ENCODE measurements at regions not wholly inside any gene's neighbourhood (a gene's known extent, or its start where the extent isn't known, plus 50 kb on each side); places are given as distances from the start of the nearest gene placed in this dataset.

GRCh38 chr22:49425356-49425755 is 402.3 kb downstream of the BRD1 start:
- WGBS, 3 donors: 33 to 57% (median 51%) methylated on average over 14 of the region's 14 CpGs
- H3K27ac ChIP-seq (ENCODE audit: low read depth, low read length): no peak overlapping the region

- WGBS, 3 donors: 75 to 84% (median 82%) methylated on average over 10 of the region's 10 CpGs
- no peak overlapping the region for H3K27ac ChIP-seq (ENCODE audit: low read depth, low read length)
Observed at GRCh38 chr22:49424893-49425270, 402.8 kb downstream of the BRD1 start.

DNA sequence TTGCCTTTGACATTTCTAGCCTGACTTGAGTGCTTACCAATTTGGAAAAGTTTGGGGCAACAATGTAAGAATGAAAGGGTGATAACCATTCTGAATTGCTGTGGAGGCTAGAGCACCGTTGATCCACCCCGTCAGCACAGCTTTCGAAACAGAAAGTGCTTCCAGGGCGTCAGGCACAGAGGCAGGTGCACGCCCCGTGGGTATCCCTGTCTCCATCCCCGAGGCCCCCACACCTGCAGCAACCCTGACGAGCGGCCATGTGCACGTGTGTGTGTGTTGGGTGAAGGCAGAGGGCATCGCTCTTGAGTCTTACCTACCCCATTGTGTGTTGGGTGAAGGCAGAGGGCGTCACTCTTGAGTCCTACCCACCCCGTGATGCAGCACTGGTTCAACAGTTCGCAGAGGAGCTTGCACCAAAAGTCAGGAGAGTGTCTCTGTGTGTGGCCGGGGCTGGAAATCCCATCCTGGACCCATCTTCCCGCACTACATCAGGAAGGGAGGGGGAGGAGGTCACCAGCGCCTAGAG is 404.5 kb downstream of the BRD1 start:
- no peak overlapping the region for H3K27ac ChIP-seq (ENCODE audit: low read depth, low read length)
- WGBS, 3 donors: 73 to 89% (median 89%) methylated on average over 17 of the region's 17 CpGs

GRCh38 chr22:49422701-49423100 is 405.0 kb downstream of the BRD1 start:
- 27 to 64% (median 38%) methylated on average over 2 of the region's 2 CpGs for WGBS, 3 donors
- H3K27ac ChIP-seq (ENCODE audit: low read depth, low read length): no peak overlapping the region

- WGBS, 3 donors: 84 to 90% (median 86%) methylated on average over 13 of the region's 13 CpGs
- no peak overlapping the region for H3K27ac ChIP-seq (ENCODE audit: low read depth, low read length)
Observed at GRCh38 chr22:49420651-49421050, 407.0 kb downstream of the BRD1 start.

DNA sequence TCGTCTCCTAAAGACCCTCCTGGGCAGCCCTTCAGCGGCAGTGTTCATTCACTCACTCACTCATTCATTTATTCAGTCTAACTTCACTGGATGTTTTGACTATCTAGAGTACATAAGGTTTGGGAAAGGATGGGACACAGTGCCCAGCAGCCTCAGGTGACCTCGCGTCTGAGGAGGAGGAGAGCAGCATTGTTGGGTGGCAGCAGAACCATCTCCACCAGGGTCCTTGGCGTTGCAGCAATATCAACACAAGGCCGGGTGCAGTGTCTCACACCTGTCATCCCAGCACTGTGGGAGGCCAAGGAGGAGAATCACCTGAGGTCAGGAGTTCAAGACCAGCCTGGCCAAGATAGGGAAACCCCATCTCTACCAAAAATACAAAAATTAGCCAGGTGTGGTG is 408.0 kb downstream of the BRD1 start:
- 81 to 93% (median 92%) methylated on average over 6 of the region's 6 CpGs for WGBS, 3 donors
- no peak overlapping the region for H3K27ac ChIP-seq (ENCODE audit: low read depth, low read length)

DNA sequence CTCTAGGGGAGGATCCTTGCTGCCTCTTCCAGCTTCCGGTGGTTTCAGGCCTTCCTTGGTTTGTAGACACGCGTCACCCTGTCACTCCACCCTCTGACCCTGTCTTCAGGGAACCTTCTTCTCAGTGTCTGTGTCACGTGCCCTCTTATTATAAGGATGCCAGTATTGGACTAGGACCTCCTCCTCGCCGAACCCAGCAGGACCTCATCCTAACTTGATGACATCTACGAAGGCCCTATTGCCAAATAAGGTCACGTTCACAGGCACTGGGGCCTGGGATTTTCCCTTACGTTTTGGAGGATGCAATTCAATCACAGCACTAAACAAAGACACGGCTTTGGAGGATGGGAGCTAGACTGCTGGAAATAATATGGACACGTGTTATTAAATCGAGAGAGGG is 408.7 kb downstream of the BRD1 start:
- no peak overlapping the region for H3K27ac ChIP-seq (ENCODE audit: low read depth, low read length)
- 70 to 83% (median 82%) methylated on average over 12 of the region's 12 CpGs for WGBS, 3 donors

DNA sequence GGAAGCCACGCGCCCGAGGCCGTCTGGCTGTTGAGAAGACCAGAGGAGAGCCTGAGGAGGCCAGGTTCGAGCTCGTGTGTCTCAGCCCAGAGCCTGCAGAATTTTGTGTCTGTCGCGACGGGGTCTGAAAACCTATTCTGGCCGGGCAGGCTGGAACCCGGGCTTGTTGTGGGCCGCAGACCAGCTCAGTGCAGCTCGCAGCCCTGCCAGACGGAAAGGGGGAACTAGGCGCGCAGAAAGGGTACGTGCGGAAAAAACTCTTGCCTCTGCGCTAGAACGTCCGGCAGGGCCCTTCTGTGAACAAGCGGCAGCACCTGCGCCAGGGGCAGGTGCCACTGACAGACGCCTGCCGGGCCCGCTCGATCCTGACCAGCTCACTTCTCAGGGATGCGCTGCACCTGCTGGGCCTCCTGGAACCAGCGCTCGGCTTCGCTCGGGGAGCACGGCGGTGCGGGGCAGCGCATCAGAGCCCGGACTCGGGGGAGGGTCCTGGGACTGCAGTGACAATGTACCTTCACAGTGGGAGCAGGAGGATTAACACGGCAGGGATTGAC is 409.3 kb downstream of the BRD1 start:
- H3K27ac ChIP-seq (ENCODE audit: low read depth, low read length): no peak overlapping the region
- WGBS, 3 donors: 74 to 92% (median 85%) methylated on average over 39 of the region's 39 CpGs

- H3K27ac ChIP-seq (ENCODE audit: low read depth, low read length): no peak overlapping the region
- WGBS, 3 donors: 80 to 92% (median 91%) methylated on average over 13 of the region's 13 CpGs
Observed at GRCh38 chr22:49417833-49418232, 409.8 kb downstream of the BRD1 start.

DNA sequence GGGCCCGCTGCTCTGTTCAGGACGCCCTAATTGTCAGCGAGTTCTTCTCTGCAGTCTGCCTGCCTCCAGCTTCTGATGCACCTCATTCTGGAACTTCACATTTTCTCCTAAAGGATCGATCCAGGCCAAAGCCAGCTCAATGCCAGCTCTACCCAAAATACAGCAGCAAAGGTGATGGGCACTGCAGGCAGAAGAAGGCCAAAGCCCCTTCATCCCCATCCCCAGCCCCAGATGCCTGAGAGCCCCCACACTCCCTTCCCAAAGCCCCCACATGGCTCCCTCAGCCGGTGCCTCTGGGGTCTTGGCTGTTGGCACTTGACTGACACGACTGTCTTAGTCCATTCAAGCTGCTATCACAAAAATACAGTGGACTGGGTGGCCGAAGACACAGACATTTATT is 410.3 kb downstream of the BRD1 start:
- H3K27ac ChIP-seq (ENCODE audit: low read depth, low read length): no peak overlapping the region
- 78 to 93% (median 90%) methylated on average over 7 of the region's 7 CpGs for WGBS, 3 donors

- no peak overlapping the region for H3K27ac ChIP-seq (ENCODE audit: low read depth, low read length)
- WGBS, 3 donors: 52 to 70% (median 67%) methylated on average over 21 of the region's 21 CpGs
Observed at GRCh38 chr22:49415151-49415951, 412.3 kb downstream of the BRD1 start.

DNA sequence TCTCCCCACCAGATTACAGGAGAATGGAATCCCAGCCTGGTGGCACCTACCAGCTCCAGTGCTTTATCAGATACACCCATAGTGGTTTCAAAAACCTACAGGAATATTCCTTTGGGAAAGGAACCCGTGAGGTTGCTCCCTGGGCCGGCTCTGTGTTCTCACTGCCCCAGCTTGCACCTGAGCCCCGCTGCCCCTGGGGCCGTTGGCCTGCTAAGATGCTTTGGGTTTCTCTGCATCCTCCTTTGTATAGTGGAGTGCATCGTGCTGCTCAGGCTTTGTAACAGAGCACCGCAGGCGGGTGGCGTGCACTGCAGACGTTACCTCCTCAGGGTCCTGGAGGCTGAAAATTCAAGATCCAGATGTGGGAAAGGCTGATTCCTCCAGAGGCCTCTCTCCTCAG is 414.1 kb downstream of the BRD1 start:
- 47 to 90% (median 74%) methylated on average over 9 of the region's 9 CpGs for whole genome bisulfite sequencing, 3 donors
- no peak overlapping the region for H3K27ac ChIP-seq (ENCODE audit: low read depth, low read length)

- no peak overlapping the region for H3K27ac ChIP-seq (ENCODE audit: low read depth, low read length)
- WGBS, 3 donors: 62 to 84% (median 80%) methylated on average over 8 of the region's 8 CpGs
Observed at GRCh38 chr22:49413146-49413545, 414.5 kb downstream of the BRD1 start.

GRCh38 chr22:49412236-49412635 is 415.4 kb downstream of the BRD1 start:
- WGBS, 3 donors: 73 to 90% (median 85%) methylated on average over 13 of the region's 13 CpGs
- no peak overlapping the region for H3K27ac ChIP-seq (ENCODE audit: low read depth, low read length)

DNA sequence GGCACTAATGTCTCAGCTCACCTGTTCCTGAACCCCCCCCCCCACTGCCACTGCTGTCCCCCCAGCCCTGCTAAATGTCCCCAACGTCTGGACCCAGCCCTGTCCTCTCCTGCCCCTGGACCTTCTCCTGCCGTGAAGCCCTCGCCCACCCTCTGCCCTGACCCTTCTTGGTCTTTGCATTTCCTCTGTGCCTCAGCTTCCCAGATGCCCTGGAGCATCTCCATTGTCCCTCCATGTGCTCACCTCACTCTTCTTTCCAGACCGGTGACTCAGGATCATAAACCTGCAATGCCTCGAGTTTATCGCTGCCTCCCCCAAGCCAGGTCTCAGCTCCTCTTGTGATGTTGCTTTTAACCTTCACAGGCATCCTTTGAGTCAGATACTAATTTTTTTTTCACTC is 416.4 kb downstream of the BRD1 start:
- WGBS, 3 donors: 74 to 79% (median 77%) methylated on average over 6 of the region's 6 CpGs
- H3K27ac ChIP-seq (ENCODE audit: low read depth, low read length): no peak overlapping the region

- WGBS, 3 donors: 41 to 58% (median 53%) methylated on average over 8 of the region's 8 CpGs
Observed at GRCh38 chr22:49408102-49408836, 419.4 kb downstream of the BRD1 start.

GRCh38 chr22:49406879-49407587 is 420.6 kb downstream of the BRD1 start:
- no peak overlapping the region for H3K27ac ChIP-seq (ENCODE audit: low read depth, low read length)
- WGBS, 3 donors: 68 to 82% (median 75%) methylated on average over 16 to 19 of the region's 19 CpGs

More at GRCh38 chr22:49408102-49408836, 419.4 kb downstream of the BRD1 start:
- H3K27ac ChIP-seq (ENCODE audit: low read depth, low read length): no peak overlapping the region

GRCh38 chr22:49406047-49406650 is 421.5 kb downstream of the BRD1 start:
- 29 to 66% (median 60%) methylated on average over 14 of the region's 14 CpGs for WGBS, 3 donors
- H3K27ac ChIP-seq (ENCODE audit: low read depth, low read length): no peak overlapping the region
